HG02588 (cell line): ENCODE measurements at regions not wholly inside any gene's neighbourhood (a gene's known extent, or its start where the extent isn't known, plus 50 kb on each side); places are given as distances from the start of the nearest gene placed in this dataset.
"Not testable (repeated sequence)": the region's sequence is repeated elsewhere in the genome, so short reads cannot be mapped to it uniquely, and the experiment has no call there.

Experiments used
- ATAC-seq: cut with Tn5 transposase; IDR thresholded peaks from one replicate; pipeline ENCODE4 v1.9.1; 2021; ENCODE audit warnings: mild to moderate bottlenecking, moderate library complexity; ENCODE audit not compliant: unreplicated experiment

- no peak for ATAC-seq
Observed at GRCh38 chr20:12198281-12198680, 280.6 kb downstream of the BTBD3 start.

- ATAC-seq, result no peak
Observed at GRCh38 chr20:12199703-12200102, 282.0 kb downstream of the BTBD3 start.

- no peak for ATAC-seq
Observed at GRCh38 chr20:12201289-12201991, 283.7 kb downstream of the BTBD3 start.

GRCh38 chr20:12203399-12203798 lies 285.7 kb downstream of the BTBD3 start:
- no peak for ATAC-seq

GRCh38 chr20:12203981-12204380 lies 286.3 kb downstream of the BTBD3 start:
- ATAC-seq, result no peak

GRCh38 chr20:12207875-12208274 lies 290.2 kb downstream of the BTBD3 start:
- no peak for ATAC-seq

GRCh38 chr20:12210591-12210990 lies 292.9 kb downstream of the BTBD3 start:
- no peak for ATAC-seq

- ATAC-seq, result no peak
Observed at GRCh38 chr20:12211361-12211760, 293.7 kb downstream of the BTBD3 start.

- no peak for ATAC-seq
Observed at GRCh38 chr20:12217382-12217781, 299.7 kb downstream of the BTBD3 start.

GRCh38 chr20:12219798-12220197 lies 302.1 kb downstream of the BTBD3 start:
- ATAC-seq, result no peak

GRCh38 chr20:12223057-12223456 lies 305.4 kb downstream of the BTBD3 start:
- no peak for ATAC-seq

GRCh38 chr20:12225898-12226297 lies 308.2 kb downstream of the BTBD3 start:
- no peak for ATAC-seq

- ATAC-seq, result no peak
Observed at GRCh38 chr20:12229891-12230290, 312.2 kb downstream of the BTBD3 start.

GRCh38 chr20:12237772-12238171 lies 320.1 kb downstream of the BTBD3 start:
- no peak for ATAC-seq

GRCh38 chr20:12241065-12241464 lies 323.4 kb downstream of the BTBD3 start:
- no peak for ATAC-seq

- no peak for ATAC-seq
Observed at GRCh38 chr20:12243327-12243726, 325.6 kb downstream of the BTBD3 start.

- ATAC-seq, result no peak
Observed at GRCh38 chr20:12248481-12248880, 330.8 kb downstream of the BTBD3 start.

- ATAC-seq, result not testable (repeated sequence)
Observed at GRCh38 chr20:12250661-12251060, 333.0 kb downstream of the BTBD3 start.

GRCh38 chr20:12252793-12253192 lies 335.1 kb downstream of the BTBD3 start:
- no peak for ATAC-seq

- no peak for ATAC-seq
Observed at GRCh38 chr20:12255461-12255970, 337.8 kb downstream of the BTBD3 start.

- no peak for ATAC-seq
Observed at GRCh38 chr20:12256806-12257205, 339.1 kb downstream of the BTBD3 start.

GRCh38 chr20:12262747-12263146 lies 345.1 kb downstream of the BTBD3 start:
- no peak for ATAC-seq

GRCh38 chr20:12264711-12265110 lies 347.0 kb downstream of the BTBD3 start:
- ATAC-seq, result no peak
